Stimulated activated CD4-positive, alpha-beta T cell treated with anti-CD3 and anti-CD28 coated beads, Interleukin-12 subunit alpha, Interleukin-12 subunit beta, amount 100 ng/mL, for 4 hours (primary cell): ENCODE measurements at regions not wholly inside any gene's neighbourhood (a gene's known extent, or its start where the extent isn't known, plus 50 kb on each side); places are given as distances from the start of the nearest gene placed in this dataset.

Experiments
- DNase-seq: peaks from one replicate; pipeline ENCODE4 v3.0.0-alpha.2; 2020

DNA sequence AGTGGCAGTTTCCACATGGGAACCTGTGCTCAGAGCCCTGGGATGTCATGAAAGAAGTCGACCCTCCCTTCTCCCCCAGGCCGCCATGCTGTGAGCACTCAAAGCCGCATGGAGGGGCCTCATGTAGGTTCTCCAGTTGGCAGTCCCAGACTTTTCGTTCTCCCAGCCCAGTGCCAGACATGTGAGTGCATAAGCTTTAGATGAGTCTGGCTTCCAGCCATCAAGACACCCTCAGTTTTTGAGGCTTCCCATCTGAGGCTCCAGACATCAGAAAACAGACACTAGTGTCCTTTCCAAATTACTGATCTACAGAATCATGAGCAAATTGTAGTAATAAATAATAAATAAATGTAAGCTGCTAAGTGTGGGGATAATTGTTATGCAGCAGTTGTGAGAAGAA lies 136.5 kb upstream of the AGBL1 start:
- DNase-seq, result no peak

- no peak for DNase-seq
Measured at GRCh38 chr15:85943791-85944190, 135.9 kb upstream of the AGBL1 start.

- no peak for DNase-seq
Measured at GRCh38 chr15:85947021-85947420, 132.7 kb upstream of the AGBL1 start.

DNA sequence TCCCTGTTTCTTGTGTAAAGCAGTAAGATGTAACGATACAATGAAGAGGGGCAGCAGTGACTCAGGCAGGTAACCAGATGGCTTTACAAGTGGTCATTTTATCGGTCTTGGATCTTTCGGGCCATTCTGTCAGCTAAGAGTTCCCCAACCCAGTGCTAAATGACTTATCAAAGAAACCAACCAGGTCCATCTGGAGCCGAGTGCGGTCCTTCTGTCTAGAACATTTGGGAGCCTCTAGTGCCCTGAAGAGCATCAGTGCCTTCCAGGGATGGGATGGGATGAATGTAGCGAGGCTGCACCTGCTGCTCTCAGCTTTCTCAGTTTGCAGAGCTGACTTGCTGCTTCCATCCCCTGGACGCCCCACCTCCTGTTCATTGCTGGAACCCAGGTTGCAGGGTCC lies 131.7 kb upstream of the AGBL1 start:
- DNase-seq, result no peak

DNA sequence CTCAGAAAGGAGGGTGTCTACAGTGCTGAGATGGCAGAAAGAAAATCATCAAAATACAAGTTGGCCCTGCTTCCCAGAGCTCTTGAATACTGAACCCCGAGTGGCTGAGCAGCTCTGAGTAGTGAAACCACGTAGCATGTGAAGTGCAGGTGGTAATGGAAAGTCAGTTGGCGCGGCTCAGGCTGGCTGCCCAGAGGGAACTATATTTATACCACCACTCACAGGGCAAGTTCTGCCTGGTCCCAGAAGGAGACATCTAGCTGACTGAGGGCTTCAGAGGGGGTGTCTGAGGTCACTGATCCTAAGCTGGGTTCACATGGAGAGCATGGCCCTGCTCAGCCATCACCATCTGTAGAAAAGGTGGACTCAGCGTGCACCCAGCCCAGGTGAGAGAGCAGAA lies 129.6 kb upstream of the AGBL1 start:
- DNase-seq, result no peak

DNA sequence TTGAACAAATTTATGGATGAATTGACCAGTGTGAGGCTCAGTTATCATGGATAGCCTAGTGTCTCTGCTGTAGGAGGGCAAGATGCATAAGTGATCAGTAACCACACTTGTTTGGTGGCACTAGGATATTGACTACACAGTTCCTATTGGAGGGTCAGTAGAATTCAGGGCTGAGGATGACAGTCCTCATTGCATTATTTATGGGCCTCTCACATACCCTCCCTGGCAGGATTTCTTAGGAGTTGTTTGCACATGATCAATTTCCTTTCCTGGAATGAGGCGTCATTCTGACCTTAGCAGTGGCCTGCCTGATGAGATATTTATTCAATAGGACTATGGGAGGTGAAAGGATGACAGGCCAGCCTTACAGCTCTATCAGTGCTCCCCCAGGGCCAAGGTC lies 125.1 kb upstream of the AGBL1 start:
- DNase-seq, result no peak

- DNase-seq, result no peak
Measured at GRCh38 chr15:85955501-85956391, 123.9 kb upstream of the AGBL1 start.

GRCh38 chr15:85956532-85957275 lies 123.0 kb upstream of the AGBL1 start:
- no peak for DNase-seq

DNA sequence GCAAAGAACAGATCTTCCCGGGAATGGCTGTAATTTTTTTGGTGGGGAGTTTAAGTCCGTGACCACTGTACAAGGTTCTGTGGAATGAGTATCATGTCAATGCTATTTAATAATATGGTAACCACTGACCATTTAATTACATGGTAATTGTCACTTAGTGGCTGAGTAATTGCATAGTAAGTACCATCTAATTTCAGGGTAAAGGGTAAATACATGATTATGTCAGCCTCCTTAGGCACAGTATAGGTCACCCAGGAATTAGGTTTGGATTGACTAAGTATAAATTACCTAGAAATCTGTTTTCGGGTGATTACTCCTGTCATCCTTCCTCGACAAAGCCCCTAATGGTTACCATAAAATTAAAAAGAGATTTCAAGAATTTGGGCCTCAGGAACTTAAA lies 120.1 kb upstream of the AGBL1 start:
- DNase-seq, result no peak

DNA sequence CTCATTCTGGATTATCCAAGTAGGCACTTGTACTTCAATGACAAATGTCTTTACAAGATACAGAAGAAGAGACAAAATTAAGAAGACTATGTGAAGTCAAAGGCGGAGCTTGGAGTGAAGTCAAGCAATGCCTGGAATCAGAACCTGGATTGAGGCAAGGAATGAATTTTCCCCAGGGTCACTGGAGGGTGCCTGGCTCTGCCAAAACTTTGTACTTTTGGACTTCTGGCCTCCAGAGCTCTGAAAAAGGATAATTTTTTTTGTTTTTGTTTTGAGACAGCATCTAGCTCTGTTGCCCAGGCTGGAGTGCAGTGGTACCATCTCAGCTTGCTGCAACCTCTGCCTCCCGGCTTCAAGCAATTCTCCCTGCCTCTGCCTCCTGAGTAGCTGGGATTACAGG lies 119.3 kb upstream of the AGBL1 start:
- no peak for DNase-seq

DNA sequence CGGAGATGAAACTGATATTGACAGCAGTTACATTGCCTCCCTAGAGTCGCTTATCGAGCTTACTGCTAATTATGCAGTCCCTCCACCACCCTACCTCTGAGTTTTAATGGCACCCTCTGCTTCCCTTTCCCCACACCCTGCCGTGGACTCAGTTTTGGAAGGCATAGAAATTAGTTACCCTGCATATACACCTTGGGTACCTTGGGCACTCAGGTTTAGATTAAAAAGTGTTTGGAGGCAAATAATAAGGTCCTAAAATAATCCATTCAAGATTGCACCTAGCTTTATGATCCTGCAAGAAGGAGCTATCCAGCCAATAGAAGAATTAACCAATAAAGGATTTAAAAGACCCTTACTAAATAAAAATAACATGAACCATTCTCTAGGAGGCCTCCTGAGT lies 117.8 kb upstream of the AGBL1 start:
- DNase-seq, result no peak

DNA sequence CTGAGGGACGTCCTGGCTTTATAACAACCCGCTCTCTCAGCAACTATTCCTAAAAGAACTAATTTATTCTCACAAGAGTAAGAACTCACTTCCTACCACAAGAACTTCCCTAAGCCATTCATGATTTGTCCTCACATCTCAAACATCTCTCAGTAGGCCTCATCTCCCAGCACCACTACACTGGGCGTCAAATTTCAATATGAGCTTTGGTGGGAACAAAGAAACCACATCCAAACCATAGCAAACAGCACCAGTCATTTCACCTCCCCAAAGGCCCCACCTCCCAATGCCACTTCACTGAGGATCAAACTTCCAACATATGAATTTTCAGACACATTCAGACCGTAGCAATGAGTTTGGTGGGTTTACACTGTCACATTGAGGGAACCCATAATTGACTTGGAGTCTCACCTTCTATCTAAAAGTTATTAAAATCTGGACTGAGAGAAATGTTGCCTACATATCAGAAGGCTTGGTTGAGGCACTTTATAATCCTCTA lies 116.4 kb upstream of the AGBL1 start:
- no peak for DNase-seq

DNA sequence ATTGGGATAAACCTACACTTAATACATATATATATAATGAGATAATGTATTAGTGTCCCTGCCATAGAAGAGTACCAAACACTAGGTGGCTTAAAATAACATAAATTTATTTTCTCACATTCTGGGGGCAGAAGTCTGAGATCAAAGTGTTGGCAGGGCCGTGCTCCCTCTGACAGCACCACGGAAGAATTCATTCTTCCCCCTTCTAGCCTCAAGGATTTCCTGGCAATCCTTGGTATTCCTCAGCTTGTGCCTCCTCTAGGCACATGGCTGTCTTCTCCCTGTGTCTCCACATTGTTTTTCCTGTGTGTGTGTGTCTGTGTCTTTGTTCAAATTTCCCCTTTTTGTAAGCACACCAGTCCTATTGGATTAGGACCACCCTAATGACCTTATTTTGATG lies 115.2 kb upstream of the AGBL1 start:
- no peak for DNase-seq

- no peak for DNase-seq
Measured at GRCh38 chr15:85967553-85967952, 112.1 kb upstream of the AGBL1 start.

DNA sequence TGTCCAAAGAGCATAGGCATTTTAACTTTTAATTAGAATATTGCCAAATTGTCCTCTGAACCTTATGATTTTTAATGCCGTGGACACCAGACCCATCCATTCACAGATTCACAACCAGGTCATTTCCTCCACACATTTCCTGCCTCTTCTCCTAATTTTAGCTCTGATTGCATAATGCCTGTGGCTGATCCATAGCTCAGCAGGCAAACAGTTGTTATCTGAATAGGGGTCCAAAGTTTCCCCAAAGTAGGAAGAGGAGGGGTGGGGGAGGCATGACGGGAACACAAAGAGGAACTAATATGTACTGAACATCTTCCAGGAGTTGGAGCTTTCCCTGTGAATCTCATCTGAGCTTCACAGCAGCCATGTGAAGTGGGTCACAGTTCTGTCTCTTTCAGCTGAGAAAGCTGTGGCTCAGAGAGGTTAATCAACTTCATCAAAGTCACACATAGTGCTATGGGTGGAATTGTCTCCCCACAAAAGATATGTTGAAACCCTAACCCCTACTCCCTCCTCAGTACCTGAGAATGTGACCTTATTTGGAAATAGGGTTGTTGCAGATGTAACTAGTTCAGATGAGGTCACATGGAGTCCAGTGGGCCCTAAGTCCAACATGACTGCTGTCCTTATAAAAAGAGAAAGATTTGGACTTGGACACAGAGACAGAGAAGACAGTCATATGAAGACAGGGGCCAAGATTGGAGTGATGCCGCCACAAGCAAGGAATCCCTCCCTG lies 106.7 kb upstream of the AGBL1 start:
- no peak for DNase-seq

- DNase-seq, result no peak
Measured at GRCh38 chr15:85973584-85974347, 105.9 kb upstream of the AGBL1 start.

- no peak for DNase-seq
Measured at GRCh38 chr15:85974348-85974705, 105.3 kb upstream of the AGBL1 start.

- no peak for DNase-seq
Measured at GRCh38 chr15:85974742-85975141, 104.9 kb upstream of the AGBL1 start.

GRCh38 chr15:85976102-85976501 lies 103.6 kb upstream of the AGBL1 start:
- no peak for DNase-seq

DNA sequence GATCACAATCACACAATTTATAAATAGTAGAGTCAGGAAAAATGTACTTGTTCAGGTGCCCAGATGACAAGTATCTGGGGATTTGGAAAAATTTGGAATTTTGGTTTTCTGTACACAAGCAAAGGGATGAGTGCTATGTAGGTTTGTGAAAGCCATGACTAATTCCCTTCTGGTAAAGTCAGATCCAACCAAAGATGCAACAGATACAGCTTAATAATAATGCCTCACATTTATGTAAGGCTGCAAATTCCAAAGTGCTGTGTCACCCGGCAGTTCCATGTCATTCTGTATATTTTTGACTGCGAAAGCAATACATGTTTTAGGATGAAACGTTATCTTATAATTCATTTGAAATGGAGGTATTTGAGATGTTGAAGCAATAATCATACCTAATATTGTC lies 102.7 kb upstream of the AGBL1 start:
- DNase-seq, result no peak

DNA sequence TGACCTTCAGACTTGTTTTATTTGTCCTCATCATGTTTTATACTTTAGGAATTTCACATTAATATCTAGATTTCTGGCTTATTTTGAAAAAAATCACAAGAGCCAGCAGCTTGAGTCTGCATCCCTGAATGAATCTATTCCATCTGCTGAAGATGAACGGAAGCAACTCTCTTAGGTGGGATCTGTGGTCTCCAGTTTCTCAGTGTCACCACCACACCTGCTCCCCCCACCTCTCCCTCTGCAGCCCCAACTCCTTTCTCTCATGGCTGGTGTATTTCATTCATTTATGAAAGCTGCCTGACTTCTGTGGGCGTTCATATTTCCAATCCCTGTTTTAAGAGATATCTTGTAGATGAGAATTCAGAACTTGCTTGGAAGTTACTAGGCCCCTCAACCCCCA lies 102.1 kb upstream of the AGBL1 start:
- DNase-seq, result no peak

DNA sequence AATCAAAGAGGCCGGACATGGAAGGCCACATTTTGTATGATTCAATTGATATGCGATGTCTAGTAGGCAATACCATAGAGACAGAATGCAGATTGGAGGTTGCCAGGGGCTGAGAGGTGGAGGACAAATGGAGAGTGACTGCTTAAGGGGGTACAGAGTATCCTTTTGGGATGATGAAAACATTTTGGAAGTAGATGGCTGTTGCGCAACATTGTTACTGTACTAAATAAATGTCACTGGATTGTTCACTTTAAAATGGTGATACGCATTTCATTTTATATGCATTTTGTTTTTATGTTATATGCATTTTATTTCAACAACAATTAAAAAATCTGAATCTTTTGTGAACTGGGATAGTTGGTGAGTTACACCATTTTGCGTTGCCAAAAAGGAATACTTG lies 99.7 kb upstream of the AGBL1 start:
- no peak for DNase-seq

GRCh38 chr15:85980946-85981345 lies 98.7 kb upstream of the AGBL1 start:
- no peak for DNase-seq
